ENCODE measurements at regions not wholly inside any gene's neighbourhood (a gene's known extent, or its start where the extent isn't known, plus 50 kb on each side); places are given as distances from the start of the nearest gene placed in this dataset.
"Not testable (repeated sequence)": the region's sequence is repeated elsewhere in the genome, so short reads cannot be mapped to it uniquely, and the experiment has no call there.

GRCh38 chr9:71602652-71603051, 165.7 kb downstream of the CEMIP2 start:
- no peak for TF ChIP-seq CTCF (IDR thresholded peaks at IDR 0.05; ENCODE audit: low read depth, low read length, missing control alignments)

GRCh38 chr9:71595762-71596161, 172.6 kb downstream of the CEMIP2 start:
- in situ Hi-C loops (cut with HindIII; ENCODE audit: low pct_ligation_motif_present, low sequenced_read_pairs); H3K36me3 ChIP-seq (replicated peaks); H3K4me3 ChIP-seq (ENCODE audit: low read depth, low read length); H3K27ac ChIP-seq; H3K27me3 ChIP-seq (replicated peaks); DNase-seq: not testable (repeated sequence)

More at GRCh38 chr9:71602652-71603051, 165.7 kb downstream of the CEMIP2 start:
- no peak overlapping the region for H3K27ac ChIP-seq
- no peak overlapping the region for H3K4me3 ChIP-seq (ENCODE audit: low read depth, low read length)
- no peaks in the 10 kb centered on the region for H3K27me3 ChIP-seq (replicated peaks)
- no peaks in the 10 kb centered on the region for H3K36me3 ChIP-seq (replicated peaks)
- in situ Hi-C loops (cut with HindIII; ENCODE audit: low pct_ligation_motif_present, low sequenced_read_pairs), result no loop called here
- no peak for DNase-seq

GRCh38 chr9:71594541-71594940, 173.8 kb downstream of the CEMIP2 start:
- no peaks in the 10 kb centered on the region for H3K36me3 ChIP-seq (replicated peaks)
- in situ Hi-C loops (cut with HindIII; ENCODE audit: low pct_ligation_motif_present, low sequenced_read_pairs), result no loop called here
- no peak for DNase-seq

GRCh38 chr9:71592400-71592799, 175.9 kb downstream of the CEMIP2 start:
- no peak for TF ChIP-seq CTCF (IDR thresholded peaks at IDR 0.05; ENCODE audit: low read depth, low read length, missing control alignments)
- no peaks in the 10 kb centered on the region for H3K27me3 ChIP-seq (replicated peaks)
- no peak overlapping the region for H3K4me3 ChIP-seq (ENCODE audit: low read depth, low read length)
- H3K36me3 ChIP-seq (replicated peaks), result no peaks in the 10 kb centered on the region
- no peak overlapping the region for H3K27ac ChIP-seq
- no peak for DNase-seq
- in situ Hi-C loops (cut with HindIII; ENCODE audit: low pct_ligation_motif_present, low sequenced_read_pairs), result no loop called here

More at GRCh38 chr9:71594541-71594940, 173.8 kb downstream of the CEMIP2 start:
- no peak for TF ChIP-seq CTCF (IDR thresholded peaks at IDR 0.05; ENCODE audit: low read depth, low read length, missing control alignments)
- Histone ChIP-seq H3K27me3 (replicated peaks) (no peaks in the 10 kb centered on the region), H3K4me3 (ENCODE audit: low read depth, low read length) (no peak overlapping the region), H3K27ac (no peak overlapping the region)

GRCh38 chr9:71590362-71590761, 178.0 kb downstream of the CEMIP2 start:
- in situ Hi-C loops (cut with HindIII; ENCODE audit: low pct_ligation_motif_present, low sequenced_read_pairs), result no loop called here

GRCh38 chr9:71589612-71590011, 178.7 kb downstream of the CEMIP2 start:
- no peaks in the 10 kb centered on the region for H3K27me3 ChIP-seq (replicated peaks)
- H3K27ac ChIP-seq, result no peak overlapping the region
- in situ Hi-C loops (cut with HindIII; ENCODE audit: low pct_ligation_motif_present, low sequenced_read_pairs), result no loop called here
- H3K4me3 ChIP-seq (ENCODE audit: low read depth, low read length), result no peak overlapping the region
- no peak for DNase-seq
- TF ChIP-seq CTCF (IDR thresholded peaks at IDR 0.05; ENCODE audit: low read depth, low read length, missing control alignments), result no peak
- no peaks in the 10 kb centered on the region for H3K36me3 ChIP-seq (replicated peaks)

More at GRCh38 chr9:71590362-71590761, 178.0 kb downstream of the CEMIP2 start:
- no peak for DNase-seq
- no peak for TF ChIP-seq CTCF (IDR thresholded peaks at IDR 0.05; ENCODE audit: low read depth, low read length, missing control alignments)
- no peak overlapping the region for H3K4me3 ChIP-seq (ENCODE audit: low read depth, low read length)
- no peaks in the 10 kb centered on the region for H3K36me3 ChIP-seq (replicated peaks)
- no peak overlapping the region for H3K27ac ChIP-seq
- H3K27me3 ChIP-seq (replicated peaks), result no peaks in the 10 kb centered on the region
